Suprapubic skin (tissue), 4 donors: ENCODE measurements at regions not wholly inside any gene's neighbourhood (a gene's known extent, or its start where the extent isn't known, plus 50 kb on each side); places are given as distances from the start of the nearest gene placed in this dataset.

ENCODE experiments used
- DNase-seq, 2 donors: peaks; one replicate each; pipeline ENCODE4 v3.0.0-alpha.2; 2019; ENCODE audit warnings: low spot score in 2 of 2
- H3K27ac ChIP-seq: fragments of 200-600 bp; sonication (generic); one replicate; pipeline ENCODE4 v1.5.1; 2019
- H3K27me3 ChIP-seq: fragments of 200-600 bp; sonication (generic); one replicate; pipeline ENCODE4 v1.5.1; 2019
- H3K36me3 ChIP-seq: fragments of 200-600 bp; sonication (generic); one replicate; pipeline ENCODE4 v1.5.1; 2019
- H3K4me1 ChIP-seq: fragments of 200-600 bp; sonication (generic); one replicate; pipeline ENCODE4 v1.5.1; 2019
- H3K4me3 ChIP-seq: fragments of 200-600 bp; sonication (generic); one replicate; pipeline ENCODE4 v1.5.1; 2019; ENCODE audit warnings: mild to moderate bottlenecking
- H3K9me3 ChIP-seq: fragments of 200-600 bp; sonication (generic); one replicate; pipeline ENCODE4 v1.5.1; 2019
- CTCF ChIP-seq, 2 donors: fragments of 200-600 bp in 1 of 2; fragments of 450-650 bp in 1 of 2; sonication (generic) in 1 of 2; IDR thresholded peaks; one replicate each; pipeline ENCODE4 v1.5.1; 2016 to 2019; ENCODE audit warnings: antibody characterized with exemption in 2 of 2, mild to moderate bottlenecking in 1 of 2, moderate library complexity in 1 of 2
- EP300 ChIP-seq: sonication (generic); formaldehyde crosslinking; IDR thresholded peaks from one replicate; pipeline ENCODE4 v1.6.1; 2017; ENCODE audit warnings: antibody characterized with exemption
- POLR2A ChIP-seq, 2 donors: fragments of 450-650 bp; IDR thresholded peaks; one replicate each; pipeline ENCODE4 v1.6.1; 2017; ENCODE audit warnings: antibody characterized with exemption in 2 of 2, mild to moderate bottlenecking in 2 of 2, moderate library complexity in 2 of 2
- POLR2AphosphoS5 ChIP-seq, 3 donors: sonication (generic); formaldehyde crosslinking; IDR thresholded peaks; one replicate each; pipeline ENCODE4 v1.6.1; 2017; ENCODE audit warnings: antibody characterized with exemption in 3 of 3
- WGBS: methylation state at CpG from one replicate; pipeline ENCODE4 v1.1.5; 2018; 5-methylcytosine and 5-hydroxymethylcytosine counted together

GRCh38 chr20:48294196-48294595 lies 508.9 kb upstream of the SULF2 start:
- TF ChIP-seq POLR2A (IDR thresholded peaks at IDR 0.05) (no peak), CTCF (IDR thresholded peaks at IDR 0.05) (no peak), EP300 (no peak), POLR2AphosphoS5 (IDR thresholded peaks at IDR 0.05) (no peak)
- Histone ChIP-seq H3K27me3 (no peaks in the 10 kb centered on the region), H3K4me1 (peaks cover 22% of the 10 kb centered on the region), H3K9me3 (no peaks in the 10 kb centered on the region), H3K4me3 (no peak overlapping the region), H3K27ac (no peak overlapping the region), H3K36me3 (no peaks in the 10 kb centered on the region)
- no peak for DNase-seq
- WGBS: 75% methylated on average over 5 of the region's 5 CpGs

- H3K4me1 ChIP-seq: peaks cover 20% of the 10 kb centered on the region
- no peak overlapping the region for H3K4me3 ChIP-seq
- no peak overlapping the region for H3K27ac ChIP-seq
- 95% methylated on average over 4 of the region's 4 CpGs for WGBS
- H3K36me3 ChIP-seq: no peaks in the 10 kb centered on the region
- H3K27me3 ChIP-seq: no peaks in the 10 kb centered on the region
- TF ChIP-seq CTCF (IDR thresholded peaks at IDR 0.05): no peak
- no peak for TF ChIP-seq EP300
- no peak for TF ChIP-seq POLR2A (IDR thresholded peaks at IDR 0.05)
- no peak for TF ChIP-seq POLR2AphosphoS5 (IDR thresholded peaks at IDR 0.05)
- DNase-seq: no peak
- no peaks in the 10 kb centered on the region for H3K9me3 ChIP-seq
These were observed 508.4 kb upstream of the SULF2 start for GRCh38 chr20:48293671-48294070.

- WGBS: 69% methylated on average over 10 of the region's 10 CpGs
- peaks cover 16% of the 10 kb centered on the region for H3K4me1 ChIP-seq
- H3K4me3 ChIP-seq: no peak overlapping the region
- TF ChIP-seq POLR2A (IDR thresholded peaks at IDR 0.05): no peak
- no peak for TF ChIP-seq CTCF (IDR thresholded peaks at IDR 0.05)
- no peak for TF ChIP-seq POLR2AphosphoS5 (IDR thresholded peaks at IDR 0.05)
- no peaks in the 10 kb centered on the region for H3K9me3 ChIP-seq
- no peak for DNase-seq
- no peaks in the 10 kb centered on the region for H3K27me3 ChIP-seq
- no peak overlapping the region for H3K27ac ChIP-seq
- no peaks in the 10 kb centered on the region for H3K36me3 ChIP-seq
These were observed 507.5 kb upstream of the SULF2 start for GRCh38 chr20:48292806-48293205.

GRCh38 chr20:48291896-48292295 lies 506.6 kb upstream of the SULF2 start:
- Histone ChIP-seq H3K4me3 (no peak overlapping the region), H3K27me3 (no peaks in the 10 kb centered on the region), H3K36me3 (no peaks in the 10 kb centered on the region), H3K27ac (no peak overlapping the region), H3K4me1 (peaks cover 23% of the 10 kb centered on the region), H3K9me3 (no peaks in the 10 kb centered on the region)
- TF ChIP-seq POLR2AphosphoS5 (IDR thresholded peaks at IDR 0.05): no peak
- no peak for TF ChIP-seq EP300
- TF ChIP-seq CTCF (IDR thresholded peaks at IDR 0.05): no peak
- TF ChIP-seq POLR2A (IDR thresholded peaks at IDR 0.05): no peak
- 89% methylated on average over 4 of the region's 4 CpGs for WGBS
- no peak for DNase-seq

- Histone ChIP-seq H3K36me3 (no peaks in the 10 kb centered on the region), H3K4me3 (no peak overlapping the region), H3K9me3 (no peaks in the 10 kb centered on the region), H3K27me3 (no peaks in the 10 kb centered on the region), H3K27ac (no peak overlapping the region), H3K4me1 (peaks cover 12% of the 10 kb centered on the region)
- TF ChIP-seq EP300 (no peak), POLR2A (IDR thresholded peaks at IDR 0.05) (no peak), POLR2AphosphoS5 (IDR thresholded peaks at IDR 0.05) (no peak), CTCF (IDR thresholded peaks at IDR 0.05) (no peak)
- DNase-seq: no peak
- WGBS: 30% methylated on average over 2 of the region's 2 CpGs
These were observed 503.7 kb upstream of the SULF2 start for GRCh38 chr20:48288930-48289507.
